GM23248 (cell line): ENCODE measurements at regions not wholly inside any gene's neighbourhood (a gene's known extent, or its start where the extent isn't known, plus 50 kb on each side); places are given as distances from the start of the nearest gene placed in this dataset.

Experiments
- DNase-seq: peaks from one replicate; pipeline ENCODE4 v3.0.0-alpha.2; 2015
- H2AFZ ChIP-seq: fragments of 200-600 bp; sonication (generic); 2 replicates; pipeline ENCODE4 v1.6.1; 2016; ENCODE audit warnings: antibody characterized with exemption
- H3F3A ChIP-seq: fragments of 200-600 bp; sonication (generic); 2 replicates; pipeline ENCODE4 v1.6.1; 2016; ENCODE audit warnings: mild to moderate bottlenecking, antibody characterized with exemption, mixed run types; ENCODE audit not compliant: insufficient read depth
- H3K27ac ChIP-seq: fragments of 200-600 bp; sonication (generic); 2 replicates; pipeline ENCODE4 v1.5.1; 2016; ENCODE audit warnings: mild to moderate bottlenecking
- H3K27me3 ChIP-seq: fragments of 200-600 bp; sonication (generic); replicated peaks from 2 replicates; pipeline ENCODE4 v1.6.1; 2016; ENCODE audit warnings: mild to moderate bottlenecking; ENCODE audit not compliant: insufficient read depth
- H3K36me3 ChIP-seq: fragments of 200-600 bp; sonication (generic); 2 replicates; pipeline ENCODE4 v1.6.1; 2016; ENCODE audit warnings: low read depth, mild to moderate bottlenecking
- H3K4me1 ChIP-seq: fragments of 200-600 bp; sonication (generic); 2 replicates; pipeline ENCODE4 v1.6.1; 2016; ENCODE audit warnings: mild to moderate bottlenecking; ENCODE audit not compliant: insufficient read depth
- H3K4me2 ChIP-seq: fragments of 200-600 bp; sonication (generic); one replicate; pipeline ENCODE4 v1.6.1; 2016; ENCODE audit warnings: mild to moderate bottlenecking; ENCODE audit not compliant: unreplicated experiment
- H3K4me3 ChIP-seq: fragments of 200-600 bp; sonication (generic); 2 replicates; pipeline ENCODE4 v1.5.1; 2016; ENCODE audit warnings: mild to moderate bottlenecking
- H3K79me2 ChIP-seq: fragments of 200-600 bp; sonication (generic); 2 replicates; pipeline ENCODE4 v1.6.1; 2016; ENCODE audit warnings: mild to moderate bottlenecking; ENCODE audit not compliant: insufficient read depth
- H3K9ac ChIP-seq: fragments of 200-600 bp; sonication (generic); 2 replicates; pipeline ENCODE4 v1.6.1; 2016; ENCODE audit warnings: mild to moderate bottlenecking
- H3K9me2 ChIP-seq: fragments of 200-600 bp; sonication (generic); 2 replicates; pipeline ENCODE4 v1.6.1; 2016; ENCODE audit warnings: mixed run types, mild to moderate bottlenecking, moderate library complexity; ENCODE audit not compliant: insufficient read depth
- H3K9me3 ChIP-seq: fragments of 200-600 bp; sonication (generic); one replicate; pipeline ENCODE4 v1.6.1; 2017; ENCODE audit warnings: low read depth
- H4K20me1 ChIP-seq: fragments of 200-600 bp; sonication (generic); 2 replicates; pipeline ENCODE4 v1.6.0; 2016; ENCODE audit not compliant: insufficient read depth
- EZH2 ChIP-seq: fragments of 200-600 bp; sonication (generic); IDR thresholded peaks from 2 replicates; pipeline ENCODE4 v1.6.1; 2018; ENCODE audit warnings: antibody characterized with exemption, mild to moderate bottlenecking; ENCODE audit not compliant: insufficient read depth, poor library complexity, severe bottlenecking
- EZH2phosphoT487 ChIP-seq: fragments of 200-600 bp; sonication (generic); IDR thresholded peaks from 2 replicates; pipeline ENCODE4 v1.6.1; 2018; ENCODE audit warnings: antibody characterized with exemption, moderate library complexity, mild to moderate bottlenecking, low read depth; ENCODE audit not compliant: insufficient read depth
- WGBS, 2 experiments: methylation state at CpG; one replicate each; pipeline ENCODE4 v1.1.6; 2015 to 2017; ENCODE audit warnings: low lambda C conversion rate in 2 of 2, low coverage in 1 of 2; ENCODE audit errors: missing lambda C conversion rate in 2 of 2; 5-methylcytosine and 5-hydroxymethylcytosine counted together
- in situ Hi-C: fragments of 300-500 bp; cut with MboI; formaldehyde crosslinking; loops from 2 replicates; pipeline ENCODE4 v1.15.0; 2020

DNA sequence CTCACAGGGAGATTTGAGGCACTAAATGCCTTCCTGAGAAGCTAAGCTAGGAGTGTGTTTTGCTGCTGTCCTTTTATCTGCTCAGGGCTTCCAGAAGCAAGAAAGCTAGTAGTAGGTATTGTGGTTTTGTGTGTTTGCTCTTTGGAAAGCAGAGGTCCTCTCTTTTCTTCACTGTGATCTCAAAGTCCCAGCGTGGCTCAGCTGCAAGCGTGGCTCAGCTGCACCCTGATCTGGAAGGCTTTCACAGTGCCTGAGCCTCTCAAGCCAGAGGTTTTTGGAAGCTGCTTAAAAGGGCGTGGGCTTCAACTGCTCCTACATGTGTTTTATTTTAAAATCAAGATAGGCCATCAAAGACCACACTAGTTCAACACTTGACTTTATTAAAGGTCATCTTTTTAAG is 337.4 kb upstream of the RGS6 start:
- Histone ChIP-seq H3F3A (peaks cover 31% of the 10 kb centered on the region), H3K36me3 (peaks cover 3% of the 10 kb centered on the region; the same call in 1 of the 2 replicates), H3K79me2 (peaks cover 95% of the 10 kb centered on the region), H3K4me1 (peaks cover 59% of the 10 kb centered on the region), H3K9me2 (no peaks in the 10 kb centered on the region), H3K4me3 (peak overlapping the region; percentile 9; the same call in 1 of the 2 replicates), H3K4me2 (peak overlapping the region; percentile 69), H3K27ac (peak overlapping the region; percentile 22), H4K20me1 (no peaks in the 10 kb centered on the region), H3K27me3 (no peaks in the 10 kb centered on the region), H3K9me3 (no peaks in the 10 kb centered on the region), H3K9ac (peak overlapping the region; percentile 19), H2AFZ (0 out of 2 replicates have a peak overlapping the region, but pooled peaks have one; percentile 34)
- TF ChIP-seq EZH2phosphoT487 = no peak
- TF ChIP-seq EZH2 = no peak
- in situ Hi-C loops = no loop called here
- peak; percentile 45 for DNase-seq
- 23 to 39% methylated on average over 3 of the region's 3 CpGs for WGBS, 2 experiments

DNA sequence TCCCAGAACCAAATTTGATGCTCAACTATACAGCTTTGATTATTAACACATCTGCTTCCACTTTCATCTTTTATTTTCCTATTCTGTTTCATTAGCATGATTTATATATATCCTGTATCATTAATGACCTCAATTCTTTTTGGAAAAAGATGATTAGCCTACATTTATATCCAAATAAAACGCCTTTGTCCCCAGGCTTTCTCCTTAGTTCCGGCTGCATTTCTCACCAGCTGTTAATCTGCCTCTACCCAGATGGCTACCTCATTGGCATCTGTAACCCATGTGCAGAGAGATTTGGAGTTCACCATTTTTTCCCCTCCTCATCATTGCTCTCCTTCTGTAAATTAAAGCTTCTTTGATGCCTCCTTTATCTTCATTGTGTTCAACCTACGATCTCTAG is 336.8 kb upstream of the RGS6 start:
- Histone ChIP-seq H3K9me3 (no peaks in the 10 kb centered on the region), H3F3A (peaks cover 37% of the 10 kb centered on the region), H3K4me2 (peak overlapping the region; percentile 69), H3K9ac (0 out of 2 replicates have a peak overlapping the region, but pooled peaks have one; percentile 19), H3K4me3 (no peak overlapping the region), H3K27me3 (no peaks in the 10 kb centered on the region), H3K4me1 (peaks cover 55% of the 10 kb centered on the region), H3K27ac (0 out of 2 replicates have a peak overlapping the region, but pooled peaks have one; percentile 22), H2AFZ (no peak overlapping the region), H3K79me2 (peaks cover 95% of the 10 kb centered on the region), H3K9me2 (no peaks in the 10 kb centered on the region), H3K36me3 (peaks cover 9% of the 10 kb centered on the region; the same call in 1 of the 2 replicates), H4K20me1 (no peaks in the 10 kb centered on the region)
- 66% methylated on average over 3 of the region's 3 CpGs for WGBS, 2 experiments
- in situ Hi-C loops = no loop called here
- TF ChIP-seq EZH2 = no peak
- DNase-seq = no peak

DNA sequence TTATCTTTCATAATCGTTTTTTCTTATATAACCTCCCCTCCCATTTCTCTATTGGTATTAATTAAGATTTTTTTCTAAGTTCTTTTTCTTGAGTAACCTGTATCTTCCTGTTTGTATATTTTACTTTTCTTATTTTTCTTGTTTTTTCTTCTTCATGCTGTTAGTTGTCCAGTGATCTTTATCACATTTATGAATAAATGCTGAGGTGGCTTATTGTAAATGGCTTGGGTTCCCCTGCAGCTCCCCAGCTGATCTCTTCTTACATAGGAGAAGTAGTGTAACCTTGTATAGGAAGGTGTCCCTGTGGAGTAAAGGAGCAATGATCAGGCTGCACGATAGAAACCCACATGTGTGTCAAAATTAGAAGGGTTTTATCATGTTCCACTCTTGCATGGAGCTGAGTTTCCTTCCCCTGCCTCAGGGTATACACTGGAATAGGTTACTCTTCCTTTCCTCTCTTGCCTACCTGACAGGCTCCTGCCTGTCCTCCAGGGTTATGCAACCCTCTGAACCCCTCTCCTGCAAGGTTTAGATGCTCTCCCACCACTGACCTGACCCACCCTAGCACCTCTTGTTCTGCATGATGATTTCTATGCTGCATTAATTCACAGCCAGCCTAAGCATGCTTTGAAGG is 334.8 kb upstream of the RGS6 start:
- Histone ChIP-seq H3K9ac (no peak overlapping the region), H2AFZ (no peak overlapping the region), H3K27me3 (no peaks in the 10 kb centered on the region), H3K9me3 (no peaks in the 10 kb centered on the region), H3K9me2 (no peaks in the 10 kb centered on the region), H3F3A (peaks cover 34% of the 10 kb centered on the region), H3K4me1 (peaks cover 38% of the 10 kb centered on the region), H3K4me2 (no peak overlapping the region), H3K27ac (no peak overlapping the region), H3K36me3 (peaks cover 17% of the 10 kb centered on the region; the same call in 1 of the 2 replicates), H3K4me3 (no peak overlapping the region), H4K20me1 (no peaks in the 10 kb centered on the region), H3K79me2 (peaks cover 100% of the 10 kb centered on the region)
- TF ChIP-seq EZH2 (no peak), EZH2phosphoT487 (no peak)
- in situ Hi-C loops = no loop called here
- no peak for DNase-seq
- WGBS, 2 experiments = 98 to 100% methylated on average over 2 of the region's 2 CpGs

DNA sequence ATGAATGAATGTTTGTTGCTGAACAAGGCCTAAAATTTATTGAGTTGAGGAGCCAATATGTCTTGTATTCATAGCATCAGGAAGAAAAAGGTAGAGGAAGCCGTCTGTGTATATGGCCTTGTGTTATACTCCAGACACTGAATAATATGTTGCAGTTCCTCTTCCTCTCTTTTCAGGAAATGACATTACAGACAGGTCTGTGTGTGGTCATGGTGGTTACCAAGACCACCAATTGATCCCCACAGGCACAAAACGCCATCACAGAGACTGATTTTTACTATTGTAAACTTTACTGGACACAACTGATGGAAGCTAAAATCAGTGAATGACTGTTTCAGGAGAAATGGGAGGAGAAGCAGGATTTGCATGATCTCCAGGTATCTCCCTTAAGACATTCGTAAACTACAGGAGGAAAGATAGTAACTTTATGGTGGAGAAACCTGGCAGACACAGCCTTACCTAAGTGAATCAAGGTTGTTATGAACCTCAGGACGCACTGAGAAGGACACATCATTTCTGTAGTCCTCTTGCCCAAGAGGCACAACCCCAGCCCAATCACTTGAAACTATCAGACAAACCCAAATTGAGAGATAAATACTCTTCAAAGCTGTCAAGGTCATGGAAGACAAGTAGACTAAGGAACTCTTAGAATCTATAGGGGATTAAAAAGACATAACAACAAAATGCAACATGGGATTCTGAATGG is 334.1 kb upstream of the RGS6 start:
- in situ Hi-C loops = no loop called here
- H3K4me2 ChIP-seq = no peak overlapping the region
- no peaks in the 10 kb centered on the region for H3K9me3 ChIP-seq
- H2AFZ ChIP-seq = no peak overlapping the region
- H3F3A ChIP-seq = peaks cover 28% of the 10 kb centered on the region; the same call in 1 of the 2 replicates
- no peak overlapping the region for H3K4me3 ChIP-seq
- no peak overlapping the region for H3K9ac ChIP-seq
- WGBS, 2 experiments = 93 to 96% methylated on average over 4 of the region's 4 CpGs
- H3K27ac ChIP-seq = no peak overlapping the region
- TF ChIP-seq EZH2phosphoT487 (no peak), EZH2 (no peak)
- peaks cover 100% of the 10 kb centered on the region for H3K79me2 ChIP-seq
- no peaks in the 10 kb centered on the region for H4K20me1 ChIP-seq
- H3K4me1 ChIP-seq = peaks cover 31% of the 10 kb centered on the region
- DNase-seq = no peak
- peaks cover 17% of the 10 kb centered on the region; the same call in 1 of the 2 replicates for H3K36me3 ChIP-seq
- no peaks in the 10 kb centered on the region for H3K9me2 ChIP-seq
- no peaks in the 10 kb centered on the region for H3K27me3 ChIP-seq
